ENCODE measurements at regions not wholly inside any gene's neighbourhood (a gene's known extent, or its start where the extent isn't known, plus 50 kb on each side); places are given as distances from the start of the nearest gene placed in this dataset.

- TF ChIP-seq, protein P1, sequence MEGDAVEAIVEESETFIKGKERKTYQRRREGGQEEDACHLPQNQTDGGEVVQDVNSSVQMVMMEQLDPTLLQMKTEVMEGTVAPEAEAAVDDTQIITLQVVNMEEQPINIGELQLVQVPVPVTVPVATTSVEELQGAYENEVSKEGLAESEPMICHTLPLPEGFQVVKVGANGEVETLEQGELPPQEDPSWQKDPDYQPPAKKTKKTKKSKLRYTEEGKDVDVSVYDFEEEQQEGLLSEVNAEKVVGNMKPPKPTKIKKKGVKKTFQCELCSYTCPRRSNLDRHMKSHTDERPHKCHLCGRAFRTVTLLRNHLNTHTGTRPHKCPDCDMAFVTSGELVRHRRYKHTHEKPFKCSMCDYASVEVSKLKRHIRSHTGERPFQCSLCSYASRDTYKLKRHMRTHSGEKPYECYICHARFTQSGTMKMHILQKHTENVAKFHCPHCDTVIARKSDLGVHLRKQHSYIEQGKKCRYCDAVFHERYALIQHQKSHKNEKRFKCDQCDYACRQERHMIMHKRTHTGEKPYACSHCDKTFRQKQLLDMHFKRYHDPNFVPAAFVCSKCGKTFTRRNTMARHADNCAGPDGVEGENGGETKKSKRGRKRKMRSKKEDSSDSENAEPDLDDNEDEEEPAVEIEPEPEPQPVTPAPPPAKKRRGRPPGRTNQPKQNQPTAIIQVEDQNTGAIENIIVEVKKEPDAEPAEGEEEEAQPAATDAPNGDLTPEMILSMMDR (IDR thresholded peaks at IDR 0.05; ENCODE audit: extremely low read depth in 1 of 2, insufficient read depth in 1 of 2, low read depth in 1 of 2, low read length in 2 of 2): no peak
- TF ChIP-seq GATA2 (IDR thresholded peaks at IDR 0.05; ENCODE audit: insufficient read depth, insufficient read length, low read depth, low read length): no peak
- no peak for TF ChIP-seq POLR2A (IDR thresholded peaks at IDR 0.05; ENCODE audit: low read depth, low read length)
- TF ChIP-seq POLR2AphosphoS5 (IDR thresholded peaks at IDR 0.05; ENCODE audit: insufficient read depth, low read depth, low read length): no peak
Measured at GRCh38 chr6:19181211-19181610, 656.0 kb upstream of the ID4 start.

Data from endothelial cell of umbilical vein (primary cell).